NB4 (cell line): ENCODE measurements at regions not wholly inside any gene's neighbourhood (a gene's known extent, or its start where the extent isn't known, plus 50 kb on each side); places are given as distances from the start of the nearest gene placed in this dataset.

Experiments used
- DNase-seq: peaks from one replicate; pipeline ENCODE4 v3.0.0; 2010; ENCODE audit warnings: low read depth
- H3K4me3 ChIP-seq: one replicate; pipeline ENCODE4 v1.5.1; 2011; ENCODE audit warnings: mild to moderate bottlenecking, low read depth, low read length, moderate library complexity
- MAX ChIP-seq: IDR thresholded peaks from 2 replicates; pipeline ENCODE4 v1.6.1; 2011; ENCODE audit warnings: low read depth, low read length
- MYC ChIP-seq: IDR thresholded peaks from 2 replicates; pipeline ENCODE4 v1.6.1; 2011; ENCODE audit warnings: low read depth, low read length
- POLR2A ChIP-seq: IDR thresholded peaks from 2 replicates; pipeline ENCODE4 v1.6.1; 2011; ENCODE audit warnings: mild to moderate bottlenecking; ENCODE audit not compliant: insufficient read length; ENCODE audit errors: extremely low read depth
- TF ChIP-seq, protein P1 (sequence below): IDR thresholded peaks from one replicate; pipeline ENCODE4 v1.5.1; 2012; ENCODE audit warnings: low read depth, low read length

- DNase-seq = no peak
- TF ChIP-seq, protein P1, sequence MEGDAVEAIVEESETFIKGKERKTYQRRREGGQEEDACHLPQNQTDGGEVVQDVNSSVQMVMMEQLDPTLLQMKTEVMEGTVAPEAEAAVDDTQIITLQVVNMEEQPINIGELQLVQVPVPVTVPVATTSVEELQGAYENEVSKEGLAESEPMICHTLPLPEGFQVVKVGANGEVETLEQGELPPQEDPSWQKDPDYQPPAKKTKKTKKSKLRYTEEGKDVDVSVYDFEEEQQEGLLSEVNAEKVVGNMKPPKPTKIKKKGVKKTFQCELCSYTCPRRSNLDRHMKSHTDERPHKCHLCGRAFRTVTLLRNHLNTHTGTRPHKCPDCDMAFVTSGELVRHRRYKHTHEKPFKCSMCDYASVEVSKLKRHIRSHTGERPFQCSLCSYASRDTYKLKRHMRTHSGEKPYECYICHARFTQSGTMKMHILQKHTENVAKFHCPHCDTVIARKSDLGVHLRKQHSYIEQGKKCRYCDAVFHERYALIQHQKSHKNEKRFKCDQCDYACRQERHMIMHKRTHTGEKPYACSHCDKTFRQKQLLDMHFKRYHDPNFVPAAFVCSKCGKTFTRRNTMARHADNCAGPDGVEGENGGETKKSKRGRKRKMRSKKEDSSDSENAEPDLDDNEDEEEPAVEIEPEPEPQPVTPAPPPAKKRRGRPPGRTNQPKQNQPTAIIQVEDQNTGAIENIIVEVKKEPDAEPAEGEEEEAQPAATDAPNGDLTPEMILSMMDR = no peak
- no peak for TF ChIP-seq MAX
- TF ChIP-seq POLR2A = no peak
- no peak for TF ChIP-seq MYC
- H3K4me3 ChIP-seq = no peak overlapping the region
Measured at GRCh38 chr2:145595296-145595695, 1075.4 kb upstream of the ZEB2 start.

- no peak overlapping the region for H3K4me3 ChIP-seq
- DNase-seq = no peak
- TF ChIP-seq, protein P1 = no peak
- TF ChIP-seq POLR2A = no peak
- no peak for TF ChIP-seq MAX
- no peak for TF ChIP-seq MYC
Measured at GRCh38 chr2:145593991-145594614, 1074.2 kb upstream of the ZEB2 start.

DNA sequence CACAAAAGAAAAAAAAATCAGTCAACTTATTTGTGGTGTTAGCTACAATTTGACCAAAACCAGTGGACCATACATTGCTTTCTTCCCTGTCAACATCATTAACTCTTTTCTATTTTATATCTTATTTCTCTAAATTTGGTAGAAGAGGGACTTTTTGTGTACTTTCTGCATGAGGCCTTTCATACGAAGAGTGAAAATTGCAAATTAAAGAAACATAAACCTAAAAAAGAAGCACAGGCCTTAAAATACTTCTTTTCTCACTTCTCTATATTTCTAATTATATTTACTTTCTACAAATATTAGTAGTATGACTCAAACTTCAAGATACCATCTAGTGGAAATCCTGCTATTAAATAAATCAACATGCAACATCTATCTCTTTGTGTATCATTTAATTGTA is 1073.4 kb upstream of the ZEB2 start:
- H3K4me3 ChIP-seq = no peak overlapping the region
- TF ChIP-seq, protein P1 = no peak
- no peak for TF ChIP-seq POLR2A
- TF ChIP-seq MAX = no peak
- no peak for TF ChIP-seq MYC
- DNase-seq = no peak

DNA sequence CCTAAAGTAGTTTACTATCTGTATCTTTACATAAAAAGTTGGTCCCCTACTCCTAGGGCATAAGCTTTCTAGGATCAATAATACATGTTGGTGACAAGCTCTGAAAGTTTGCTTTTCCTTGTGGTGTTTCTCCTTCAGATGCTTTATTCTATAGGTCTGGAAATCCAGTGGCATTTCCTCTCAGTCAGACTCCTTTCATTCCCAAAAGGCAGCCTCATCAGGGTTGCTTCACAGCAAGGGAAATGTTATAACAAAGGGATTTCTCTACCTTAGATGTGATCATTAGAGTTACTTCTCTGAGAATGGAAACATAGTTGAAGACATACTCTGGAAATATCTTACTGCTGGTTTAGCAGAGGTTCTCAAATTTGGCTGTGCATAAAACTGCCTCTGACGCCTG is 1072.4 kb upstream of the ZEB2 start:
- no peak for DNase-seq
- no peak for TF ChIP-seq POLR2A
- no peak overlapping the region for H3K4me3 ChIP-seq

GRCh38 chr2:145591109-145591809 is 1071.3 kb upstream of the ZEB2 start:
- no peak for DNase-seq
- H3K4me3 ChIP-seq = no peak overlapping the region
- TF ChIP-seq, protein P1 = no peak
- TF ChIP-seq POLR2A (no peak), MYC (no peak), MAX (no peak)

- no peak for DNase-seq
- no peak overlapping the region for H3K4me3 ChIP-seq
- TF ChIP-seq MAX (no peak), POLR2A (no peak), MYC (no peak)
- TF ChIP-seq, protein P1 = no peak
Measured at GRCh38 chr2:145587922-145588321, 1068.0 kb upstream of the ZEB2 start.
